ENCODE measurements at regions not wholly inside any gene's neighbourhood (a gene's known extent, or its start where the extent isn't known, plus 50 kb on each side); places are given as distances from the start of the nearest gene placed in this dataset.

DNA sequence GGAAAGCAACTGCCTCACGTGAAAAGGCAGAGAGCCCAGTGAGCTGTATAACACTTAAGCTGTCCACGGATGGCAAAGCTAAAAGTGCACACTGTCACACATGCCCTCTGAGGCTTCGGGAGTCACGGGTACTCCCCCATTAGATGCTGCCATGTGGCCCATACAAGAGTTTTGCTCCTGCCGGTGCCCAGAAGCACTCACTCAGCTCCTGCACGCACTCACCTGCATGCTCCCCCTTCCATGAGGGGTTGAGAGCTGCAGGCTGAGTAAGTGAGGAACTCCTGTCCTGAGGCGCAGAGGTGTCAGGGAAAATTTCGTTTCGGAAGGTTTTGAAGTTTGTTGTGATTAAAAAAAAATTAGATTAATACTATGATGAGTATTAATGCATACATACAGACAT, 939.2 kb upstream of the ATXN8OS start (continued):
- TF ChIP-seq, protein P1, sequence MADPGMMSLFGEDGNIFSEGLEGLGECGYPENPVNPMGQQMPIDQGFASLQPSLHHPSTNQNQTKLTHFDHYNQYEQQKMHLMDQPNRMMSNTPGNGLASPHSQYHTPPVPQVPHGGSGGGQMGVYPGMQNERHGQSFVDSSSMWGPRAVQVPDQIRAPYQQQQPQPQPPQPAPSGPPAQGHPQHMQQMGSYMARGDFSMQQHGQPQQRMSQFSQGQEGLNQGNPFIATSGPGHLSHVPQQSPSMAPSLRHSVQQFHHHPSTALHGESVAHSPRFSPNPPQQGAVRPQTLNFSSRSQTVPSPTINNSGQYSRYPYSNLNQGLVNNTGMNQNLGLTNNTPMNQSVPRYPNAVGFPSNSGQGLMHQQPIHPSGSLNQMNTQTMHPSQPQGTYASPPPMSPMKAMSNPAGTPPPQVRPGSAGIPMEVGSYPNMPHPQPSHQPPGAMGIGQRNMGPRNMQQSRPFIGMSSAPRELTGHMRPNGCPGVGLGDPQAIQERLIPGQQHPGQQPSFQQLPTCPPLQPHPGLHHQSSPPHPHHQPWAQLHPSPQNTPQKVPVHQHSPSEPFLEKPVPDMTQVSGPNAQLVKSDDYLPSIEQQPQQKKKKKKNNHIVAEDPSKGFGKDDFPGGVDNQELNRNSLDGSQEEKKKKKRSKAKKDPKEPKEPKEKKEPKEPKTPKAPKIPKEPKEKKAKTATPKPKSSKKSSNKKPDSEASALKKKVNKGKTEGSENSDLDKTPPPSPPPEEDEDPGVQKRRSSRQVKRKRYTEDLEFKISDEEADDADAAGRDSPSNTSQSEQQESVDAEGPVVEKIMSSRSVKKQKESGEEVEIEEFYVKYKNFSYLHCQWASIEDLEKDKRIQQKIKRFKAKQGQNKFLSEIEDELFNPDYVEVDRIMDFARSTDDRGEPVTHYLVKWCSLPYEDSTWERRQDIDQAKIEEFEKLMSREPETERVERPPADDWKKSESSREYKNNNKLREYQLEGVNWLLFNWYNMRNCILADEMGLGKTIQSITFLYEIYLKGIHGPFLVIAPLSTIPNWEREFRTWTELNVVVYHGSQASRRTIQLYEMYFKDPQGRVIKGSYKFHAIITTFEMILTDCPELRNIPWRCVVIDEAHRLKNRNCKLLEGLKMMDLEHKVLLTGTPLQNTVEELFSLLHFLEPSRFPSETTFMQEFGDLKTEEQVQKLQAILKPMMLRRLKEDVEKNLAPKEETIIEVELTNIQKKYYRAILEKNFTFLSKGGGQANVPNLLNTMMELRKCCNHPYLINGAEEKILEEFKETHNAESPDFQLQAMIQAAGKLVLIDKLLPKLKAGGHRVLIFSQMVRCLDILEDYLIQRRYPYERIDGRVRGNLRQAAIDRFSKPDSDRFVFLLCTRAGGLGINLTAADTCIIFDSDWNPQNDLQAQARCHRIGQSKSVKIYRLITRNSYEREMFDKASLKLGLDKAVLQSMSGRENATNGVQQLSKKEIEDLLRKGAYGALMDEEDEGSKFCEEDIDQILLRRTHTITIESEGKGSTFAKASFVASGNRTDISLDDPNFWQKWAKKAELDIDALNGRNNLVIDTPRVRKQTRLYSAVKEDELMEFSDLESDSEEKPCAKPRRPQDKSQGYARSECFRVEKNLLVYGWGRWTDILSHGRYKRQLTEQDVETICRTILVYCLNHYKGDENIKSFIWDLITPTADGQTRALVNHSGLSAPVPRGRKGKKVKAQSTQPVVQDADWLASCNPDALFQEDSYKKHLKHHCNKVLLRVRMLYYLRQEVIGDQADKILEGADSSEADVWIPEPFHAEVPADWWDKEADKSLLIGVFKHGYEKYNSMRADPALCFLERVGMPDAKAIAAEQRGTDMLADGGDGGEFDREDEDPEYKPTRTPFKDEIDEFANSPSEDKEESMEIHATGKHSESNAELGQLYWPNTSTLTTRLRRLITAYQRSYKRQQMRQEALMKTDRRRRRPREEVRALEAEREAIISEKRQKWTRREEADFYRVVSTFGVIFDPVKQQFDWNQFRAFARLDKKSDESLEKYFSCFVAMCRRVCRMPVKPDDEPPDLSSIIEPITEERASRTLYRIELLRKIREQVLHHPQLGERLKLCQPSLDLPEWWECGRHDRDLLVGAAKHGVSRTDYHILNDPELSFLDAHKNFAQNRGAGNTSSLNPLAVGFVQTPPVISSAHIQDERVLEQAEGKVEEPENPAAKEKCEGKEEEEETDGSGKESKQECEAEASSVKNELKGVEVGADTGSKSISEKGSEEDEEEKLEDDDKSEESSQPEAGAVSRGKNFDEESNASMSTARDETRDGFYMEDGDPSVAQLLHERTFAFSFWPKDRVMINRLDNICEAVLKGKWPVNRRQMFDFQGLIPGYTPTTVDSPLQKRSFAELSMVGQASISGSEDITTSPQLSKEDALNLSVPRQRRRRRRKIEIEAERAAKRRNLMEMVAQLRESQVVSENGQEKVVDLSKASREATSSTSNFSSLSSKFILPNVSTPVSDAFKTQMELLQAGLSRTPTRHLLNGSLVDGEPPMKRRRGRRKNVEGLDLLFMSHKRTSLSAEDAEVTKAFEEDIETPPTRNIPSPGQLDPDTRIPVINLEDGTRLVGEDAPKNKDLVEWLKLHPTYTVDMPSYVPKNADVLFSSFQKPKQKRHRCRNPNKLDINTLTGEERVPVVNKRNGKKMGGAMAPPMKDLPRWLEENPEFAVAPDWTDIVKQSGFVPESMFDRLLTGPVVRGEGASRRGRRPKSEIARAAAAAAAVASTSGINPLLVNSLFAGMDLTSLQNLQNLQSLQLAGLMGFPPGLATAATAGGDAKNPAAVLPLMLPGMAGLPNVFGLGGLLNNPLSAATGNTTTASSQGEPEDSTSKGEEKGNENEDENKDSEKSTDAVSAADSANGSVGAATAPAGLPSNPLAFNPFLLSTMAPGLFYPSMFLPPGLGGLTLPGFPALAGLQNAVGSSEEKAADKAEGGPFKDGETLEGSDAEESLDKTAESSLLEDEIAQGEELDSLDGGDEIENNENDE (IDR thresholded peaks at IDR 0.05; ENCODE audit: insufficient replicate concordance, low read length), result no peak
- no peak for TF ChIP-seq ASH2L (IDR thresholded peaks at IDR 0.05; ENCODE audit: low read length)
- no peak for TF ChIP-seq POU5F1 (IDR thresholded peaks at IDR 0.05; ENCODE audit: low read depth, low read length)
- TF ChIP-seq, protein P2, sequence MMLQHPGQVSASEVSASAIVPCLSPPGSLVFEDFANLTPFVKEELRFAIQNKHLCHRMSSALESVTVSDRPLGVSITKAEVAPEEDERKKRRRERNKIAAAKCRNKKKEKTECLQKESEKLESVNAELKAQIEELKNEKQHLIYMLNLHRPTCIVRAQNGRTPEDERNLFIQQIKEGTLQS (IDR thresholded peaks at IDR 0.05; ENCODE audit: insufficient read depth, low read depth, low read length), result no peak
- TF ChIP-seq KDM1A (IDR thresholded peaks at IDR 0.05; ENCODE audit: borderline replicate concordance, low read length), result no peak
- no peak for TF ChIP-seq GABPA (IDR thresholded peaks at IDR 0.05; ENCODE audit: borderline replicate concordance, insufficient read depth, low read length)
- TF ChIP-seq SIX5 (IDR thresholded peaks at IDR 0.05; ENCODE audit: low read depth, low read length), result no peak

Data from H1 (cell line).